Ovary (tissue), 3 donors: ENCODE measurements at regions not wholly inside any gene's neighbourhood (a gene's known extent, or its start where the extent isn't known, plus 50 kb on each side); places are given as distances from the start of the nearest gene placed in this dataset.

Experiments used
- CTCF ChIP-seq, 3 donors: fragments of 450-650 bp in 2 of 3; fragments of 200-600 bp in 1 of 3; IDR thresholded peaks; one replicate each; pipeline versions ENCODE4 v1.5.1 to v1.8.0; 2016 to 2022; ENCODE audit warnings: antibody characterized with exemption in 3 of 3, mild to moderate bottlenecking in 1 of 3
- EP300 ChIP-seq: sonication (generic); formaldehyde crosslinking; IDR thresholded peaks from one replicate; pipeline ENCODE4 v1.6.1; 2017; ENCODE audit warnings: antibody characterized with exemption
- POLR2A ChIP-seq: fragments of 450-650 bp; IDR thresholded peaks from one replicate; pipeline ENCODE4 v1.6.1; 2017; ENCODE audit warnings: antibody characterized with exemption, mild to moderate bottlenecking, moderate library complexity
- donor health status: DM: no; HTN: no; CAD: no.

- TF ChIP-seq CTCF (IDR thresholded peaks at IDR 0.05) (no peak), POLR2A (no peak), EP300 (no peak)
Measured at GRCh38 chr5:97820138-97820537, 637.1 kb upstream of the RIOK2 start.
